ENCODE measurements at regions not wholly inside any gene's neighbourhood (a gene's known extent, or its start where the extent isn't known, plus 50 kb on each side); places are given as distances from the start of the nearest gene placed in this dataset.

DNA sequence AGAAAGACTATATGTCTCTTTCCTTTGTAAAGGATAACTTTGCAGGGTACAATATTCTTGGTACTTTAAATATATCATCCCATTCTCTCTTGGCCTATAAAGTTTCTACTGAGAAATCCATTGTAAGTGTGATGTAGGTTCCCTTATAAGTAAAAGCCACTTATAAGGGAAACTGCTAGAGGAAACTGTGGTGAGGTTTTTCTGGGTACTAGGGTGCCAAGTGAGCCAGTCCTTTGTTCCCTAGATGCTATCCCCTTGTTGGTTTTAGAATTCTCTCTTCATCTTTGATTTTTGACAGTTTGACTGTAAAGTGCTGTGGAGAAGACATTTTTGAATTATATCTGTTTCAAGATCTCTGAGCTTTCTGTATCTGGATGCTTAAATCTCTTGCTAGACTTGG is 108.9 kb upstream of the NEK7 start:
- TF ChIP-seq CTCF (IDR thresholded peaks at IDR 0.05): no peak
- no peak for TF ChIP-seq POLR2A (IDR thresholded peaks at IDR 0.05)

All from lower leg skin (tissue), 3 donors.